CD14-positive monocyte (primary cell): ENCODE measurements at regions not wholly inside any gene's neighbourhood (a gene's known extent, or its start where the extent isn't known, plus 50 kb on each side); places are given as distances from the start of the nearest gene placed in this dataset.
"Not testable (repeated sequence)": the region's sequence is repeated elsewhere in the genome, so short reads cannot be mapped to it uniquely, and the experiment has no call there.

Experiments
- DNase-seq, 3 donors: peaks; one replicate each; pipeline ENCODE4 v3.0.0-alpha.2; 2011 to 2022
- H2AFZ ChIP-seq: 2 replicates; pipeline ENCODE4 v1.6.0; 2012; ENCODE audit warnings: mild to moderate bottlenecking, low read depth, low read length, inconsistent platforms; ENCODE audit not compliant: insufficient read depth, poor library complexity, severe bottlenecking
- H3K27ac ChIP-seq, 2 donors: 1 replicate in 1 of 2; 2 replicates in 1 of 2; pipeline ENCODE4 v1.5.1; 2012 to 2013; ENCODE audit warnings: low read length in 2 of 2, control low read depth in 1 of 2, inconsistent platforms in 1 of 2, low read depth in 1 of 2, mild to moderate bottlenecking in 1 of 2
- H3K27me3 ChIP-seq, 2 donors: one replicate each; pipeline versions ENCODE4 v1.6.0 to v1.6.1; 2011 to 2013; ENCODE audit warnings: low read length in 2 of 2; ENCODE audit not compliant: control insufficient read depth in 2 of 2, insufficient read depth in 2 of 2
- H3K36me3 ChIP-seq, 2 donors: replicated peaks in 1 of 2; 1 replicate in 1 of 2; 2 replicates in 1 of 2; pipeline versions ENCODE4 v1.5.1 to v1.6.1; 2012 to 2013; ENCODE audit warnings: low read length in 2 of 2, control low read depth in 1 of 2, inconsistent platforms in 1 of 2, mild to moderate bottlenecking in 1 of 2; ENCODE audit not compliant: insufficient read depth in 2 of 2, control insufficient read depth in 1 of 2
- H3K4me1 ChIP-seq, 2 donors: 1 replicate in 1 of 2; 2 replicates in 1 of 2; pipeline versions ENCODE4 v1.5.1 to v1.6.1; 2012 to 2013; ENCODE audit warnings: low read length in 2 of 2, control low read depth in 1 of 2, inconsistent platforms in 1 of 2, mild to moderate bottlenecking in 1 of 2, moderate library complexity in 1 of 2; ENCODE audit not compliant: insufficient read depth in 2 of 2, control insufficient read depth in 1 of 2
- H3K4me2 ChIP-seq: replicated peaks from 2 replicates; pipeline ENCODE3; 2012; ENCODE audit warnings: low read length, moderate library complexity, mild to moderate bottlenecking; ENCODE audit not compliant: poor library complexity, severe bottlenecking; ENCODE audit errors: extremely low read depth
- H3K4me3 ChIP-seq, 3 experiments: fragments of 200-600 bp in 1 of 3; sonication (generic) in 1 of 3; replicated peaks in 1 of 3; 1 replicate in 2 of 3; 2 replicates in 1 of 3; pipeline ENCODE4 v1.5.1; 2011 to 2013; ENCODE audit warnings: low read length in 3 of 3, mild to moderate bottlenecking in 3 of 3, control low read depth in 2 of 3, low read depth in 2 of 3, inconsistent platforms in 1 of 3, moderate library complexity in 1 of 3
- H3K79me2 ChIP-seq: 2 replicates; pipeline ENCODE4 v1.6.0; 2012; ENCODE audit warnings: mild to moderate bottlenecking, control low read depth, inconsistent platforms, low read length, moderate library complexity; ENCODE audit not compliant: insufficient read depth
- H3K9ac ChIP-seq: 2 replicates; pipeline ENCODE4 v1.6.0; 2017; ENCODE audit warnings: low read length, mild to moderate bottlenecking; ENCODE audit not compliant: insufficient read depth, poor library complexity, severe bottlenecking
- H3K9me3 ChIP-seq, 2 donors: replicated peaks in 1 of 2; 1 replicate in 1 of 2; 2 replicates in 1 of 2; pipeline versions ENCODE4 v1.5.1 to v1.6.1; 2012 to 2013; ENCODE audit warnings: low read length in 2 of 2, control low read depth in 1 of 2; ENCODE audit not compliant: control insufficient read depth in 1 of 2, insufficient read depth in 1 of 2
- H4K20me1 ChIP-seq: 2 replicates; pipeline ENCODE4 v1.6.0; 2012; ENCODE audit warnings: mild to moderate bottlenecking, low read length, control low read depth, moderate library complexity; ENCODE audit not compliant: insufficient read depth
- H3K27ac Mint-ChIP-seq, 7 donors: one replicate each; pipeline ENCODE4 v1.8.0; 2020; ENCODE audit warnings: mild to moderate bottlenecking in 7 of 7, mixed read lengths in 7 of 7, moderate library complexity in 6 of 7, inconsistent platforms in 2 of 7
- H3K27me3 Mint-ChIP-seq, 3 donors: one replicate each; pipeline ENCODE4 v1.8.0; 2021 to 2022; ENCODE audit warnings: low read depth in 3 of 3, mild to moderate bottlenecking in 3 of 3, mixed read lengths in 3 of 3, moderate library complexity in 3 of 3, inconsistent platforms in 1 of 3
- H3K36me3 Mint-ChIP-seq, 2 donors: one replicate each; pipeline ENCODE4 v1.8.0; 2020; ENCODE audit warnings: mixed read lengths in 2 of 2, inconsistent platforms in 1 of 2, mild to moderate bottlenecking in 1 of 2
- H3K4me1 Mint-ChIP-seq: one replicate; pipeline ENCODE4 v1.8.0; 2020; ENCODE audit warnings: mild to moderate bottlenecking, mixed read lengths
- H3K4me3 Mint-ChIP-seq, 2 donors: one replicate each; pipeline ENCODE4 v1.8.0; 2020; ENCODE audit warnings: mild to moderate bottlenecking in 2 of 2, mixed read lengths in 2 of 2, moderate library complexity in 1 of 2
- H3K9me3 Mint-ChIP-seq, 7 donors: one replicate each; pipeline ENCODE4 v1.8.0; 2020 to 2022; ENCODE audit warnings: mixed read lengths in 7 of 7, mild to moderate bottlenecking in 6 of 7, moderate library complexity in 6 of 7, inconsistent platforms in 2 of 7
- CTCF ChIP-seq: fragments of 200-600 bp; IDR thresholded peaks from one replicate; pipeline ENCODE4 v1.8.0; 2022; ENCODE audit warnings: antibody characterized with exemption, mild to moderate bottlenecking
- WGBS: methylation state at CpG from one replicate; pipeline ENCODE4 v1.1.5; 2013; ENCODE audit warnings: missing lambda C conversion rate; ENCODE audit not compliant: insufficient coverage; 5-methylcytosine and 5-hydroxymethylcytosine counted together
- intact Hi-C, 2 donors: fragments of 100-400 bp; cut with micrococcal nuclease; formaldehyde crosslinking; loops; one replicate each; pipeline versions ENCODE4 v1.15.0 to v1.15.1; 2023

DNA sequence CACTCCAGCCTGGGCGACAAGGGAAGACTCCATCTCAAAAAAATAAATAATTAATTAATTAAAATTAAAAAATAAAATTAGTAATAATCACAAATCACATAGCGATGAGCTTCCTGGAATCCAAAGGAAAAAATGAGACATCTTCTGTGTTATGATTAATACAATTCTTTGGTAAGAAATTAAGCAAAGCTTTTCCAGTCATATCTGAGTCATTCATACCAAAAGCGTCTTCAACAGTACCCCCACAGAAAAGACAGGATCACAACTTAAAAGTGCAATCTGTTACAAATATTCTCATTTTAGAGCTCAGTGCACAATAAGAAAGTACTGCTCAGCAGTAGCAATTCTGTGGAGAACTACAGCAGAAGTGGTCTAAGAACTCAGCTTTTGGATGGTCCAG, 168.5 kb upstream of the MXRA5 start:
- Histone ChIP-seq H2AFZ (no peak overlapping the region), H3K27me3 (no peaks in the 10 kb centered on the region), H3K4me2 (no peak overlapping the region), H3K36me3 (no peaks in the 10 kb centered on the region), H3K9ac (no peak overlapping the region), H3K4me3 (no peak overlapping the region), H3K79me2 (no peaks in the 10 kb centered on the region), H4K20me1 (no peaks in the 10 kb centered on the region), H3K27ac (no peak overlapping the region), H3K9me3 (no peaks in the 10 kb centered on the region), H3K4me1 (no peaks in the 10 kb centered on the region)
- H3K36me3 Mint-ChIP-seq: no peaks in the 10 kb centered on the region
- peaks cover 0 to 6% (median 0%) of the 10 kb centered on the region in 7 donors for H3K9me3 Mint-ChIP-seq
- H3K4me1 Mint-ChIP-seq: peaks cover 2% of the 10 kb centered on the region
- no CpG with 5 or more reads among the region's 3 CpGs for WGBS
- no peak for DNase-seq
- no peak overlapping the region for H3K4me3 Mint-ChIP-seq
- H3K27ac Mint-ChIP-seq: no peak overlapping the region
- intact Hi-C loops: no loop called here
- TF ChIP-seq CTCF: no peak
- H3K27me3 Mint-ChIP-seq: peaks cover 0 to 10% (median 6%) of the 10 kb centered on the region in 3 donors

DNA sequence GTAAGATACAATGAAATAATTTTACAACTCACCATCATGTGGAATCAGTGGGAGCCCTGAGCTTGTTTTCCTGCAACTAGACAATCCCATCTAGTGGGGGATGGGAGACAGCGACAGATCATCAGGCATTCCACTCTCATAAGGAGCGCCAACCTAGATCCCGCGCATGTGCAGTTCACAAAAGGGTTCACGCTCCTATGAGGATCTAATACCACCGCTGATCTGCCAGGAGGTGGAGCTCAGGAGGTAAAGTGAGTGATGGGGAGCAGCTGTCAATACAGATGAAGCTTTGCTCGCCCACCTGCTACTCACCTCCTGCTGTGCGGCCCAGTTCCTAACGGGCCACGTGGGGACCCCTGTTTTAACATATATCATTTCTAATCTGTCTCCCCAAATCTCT, 165.7 kb upstream of the MXRA5 start:
- H3K27me3 ChIP-seq, H3K9me3 ChIP-seq, H3K36me3 Mint-ChIP-seq, H3K4me3 ChIP-seq, H3K4me1 ChIP-seq, H4K20me1 ChIP-seq, H3K27ac Mint-ChIP-seq, intact Hi-C loops, H3K9me3 Mint-ChIP-seq, H3K4me1 Mint-ChIP-seq, H3K27me3 Mint-ChIP-seq, H3K79me2 ChIP-seq, H3K36me3 ChIP-seq, H3K27ac ChIP-seq, H3K4me3 Mint-ChIP-seq, H2AFZ ChIP-seq, DNase-seq, H3K9ac ChIP-seq, H3K4me2 ChIP-seq: not testable (repeated sequence)
- WGBS: no CpG with 5 or more reads among the region's 10 CpGs
